HG03354 (cell line): ENCODE measurements at regions not wholly inside any gene's neighbourhood (a gene's known extent, or its start where the extent isn't known, plus 50 kb on each side); places are given as distances from the start of the nearest gene placed in this dataset.

Experiments used
- ATAC-seq: cut with Tn5 transposase; IDR thresholded peaks from one replicate; pipeline ENCODE4 v1.9.1; 2021; ENCODE audit warnings: mild to moderate bottlenecking; ENCODE audit not compliant: unreplicated experiment, poor library complexity, severe bottlenecking

DNA sequence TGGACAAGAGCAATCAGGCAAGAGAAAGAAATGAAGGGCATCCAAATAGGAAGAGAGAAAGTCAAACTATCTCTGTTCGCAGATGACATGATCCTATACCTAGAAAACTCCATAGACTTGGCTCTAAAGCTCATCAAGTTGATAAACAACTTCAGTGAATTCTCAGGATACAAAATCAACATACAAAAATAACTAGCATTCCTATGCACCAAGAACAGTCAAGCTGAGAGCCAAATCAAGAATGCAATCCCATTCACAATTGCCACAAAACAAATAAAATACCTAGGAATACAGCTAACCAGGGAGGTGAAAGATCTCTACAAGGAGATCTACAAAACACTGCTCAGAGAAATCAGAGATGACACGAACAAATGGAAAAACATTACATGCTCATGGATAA is 417.5 kb upstream of the ATP2B1 start:
- ATAC-seq: no peak

GRCh38 chr12:90124914-90125313 is 416.3 kb upstream of the ATP2B1 start:
- ATAC-seq: no peak

GRCh38 chr12:90124289-90124688 is 415.7 kb upstream of the ATP2B1 start:
- ATAC-seq: no peak

GRCh38 chr12:90122681-90123080 is 414.0 kb upstream of the ATP2B1 start:
- ATAC-seq: no peak

- ATAC-seq: no peak
These were observed 412.0 kb upstream of the ATP2B1 start for GRCh38 chr12:90120627-90121026.

GRCh38 chr12:90112666-90113065 is 404.0 kb upstream of the ATP2B1 start:
- no peak for ATAC-seq

DNA sequence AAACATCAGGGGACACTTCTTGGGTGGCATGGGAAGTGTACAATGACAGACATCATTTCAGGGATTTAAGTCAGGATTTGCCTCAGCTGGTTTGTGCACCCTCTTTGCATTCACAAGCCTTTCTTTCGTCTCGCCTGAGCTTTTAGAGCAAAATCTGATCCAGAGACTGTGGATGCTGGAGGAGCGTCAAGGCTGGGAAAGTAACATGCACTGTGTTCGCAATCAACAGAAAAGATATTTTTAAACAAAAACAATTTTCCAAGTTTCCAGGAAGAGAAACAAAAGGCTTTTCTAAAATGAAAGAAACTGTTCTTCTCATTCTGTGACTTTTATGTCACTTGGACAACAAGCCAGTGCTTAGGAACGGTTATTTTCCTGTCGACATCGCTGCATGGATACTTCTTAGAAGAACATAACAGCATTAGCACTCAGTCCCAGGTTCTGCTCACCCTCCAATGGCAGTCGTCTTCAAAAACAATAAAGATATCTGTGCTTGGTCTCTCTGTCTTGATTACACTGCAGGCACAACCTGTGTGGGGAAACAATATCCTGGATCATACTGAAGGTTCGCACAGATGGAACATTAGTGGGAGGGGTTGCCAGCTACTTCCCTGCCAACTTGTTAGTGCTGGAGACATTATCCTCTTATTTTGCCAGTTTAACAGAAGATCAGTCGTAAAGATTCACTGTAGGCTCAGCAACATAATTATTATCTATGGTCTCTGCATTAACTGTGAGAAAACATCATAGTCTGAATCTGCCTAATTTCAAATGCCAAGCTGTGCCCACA is 403.3 kb upstream of the ATP2B1 start:
- no peak for ATAC-seq

DNA sequence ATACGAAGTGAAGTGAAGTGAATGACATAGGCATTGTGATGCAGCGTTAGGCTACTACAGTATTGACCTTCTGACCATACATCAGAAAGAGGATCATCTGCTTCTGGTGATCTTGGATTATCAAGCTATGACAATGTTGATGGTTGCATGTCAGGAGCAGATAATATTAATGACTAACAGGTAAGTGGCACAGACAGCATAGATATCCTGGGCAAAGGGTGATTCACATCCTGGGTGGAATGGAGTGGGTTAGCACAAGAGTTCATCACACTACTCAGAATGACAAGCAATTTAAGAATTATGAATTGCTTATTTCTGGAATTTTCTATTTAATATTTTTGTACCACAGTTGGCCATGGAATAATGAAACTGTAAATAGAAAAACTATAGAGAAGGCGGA is 397.9 kb upstream of the ATP2B1 start:
- no peak for ATAC-seq

- peak; percentile 89 for ATAC-seq
These were observed 394.5 kb upstream of the ATP2B1 start for GRCh38 chr12:90102957-90103652.

DNA sequence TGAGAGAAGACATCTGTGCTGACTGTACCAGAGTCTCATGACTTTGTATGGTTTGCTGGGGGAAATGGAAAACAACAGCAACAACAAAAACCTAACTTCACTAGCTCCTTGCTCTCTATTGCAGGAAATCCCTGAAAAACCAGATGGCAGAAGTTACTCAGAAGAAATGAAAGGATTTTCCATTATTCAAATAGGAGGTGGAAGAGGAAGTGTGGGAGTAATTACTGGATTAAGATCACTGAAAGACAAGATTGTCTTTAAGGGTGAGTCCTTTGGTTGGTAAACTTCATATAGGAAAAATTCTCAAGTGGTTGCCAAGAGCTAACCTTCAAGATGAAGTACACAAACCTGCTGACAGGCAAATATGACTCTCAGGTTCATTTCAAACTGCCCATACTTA is 391.9 kb upstream of the ATP2B1 start:
- no peak for ATAC-seq

- no peak for ATAC-seq
These were observed 390.6 kb upstream of the ATP2B1 start for GRCh38 chr12:90099288-90099687.

DNA sequence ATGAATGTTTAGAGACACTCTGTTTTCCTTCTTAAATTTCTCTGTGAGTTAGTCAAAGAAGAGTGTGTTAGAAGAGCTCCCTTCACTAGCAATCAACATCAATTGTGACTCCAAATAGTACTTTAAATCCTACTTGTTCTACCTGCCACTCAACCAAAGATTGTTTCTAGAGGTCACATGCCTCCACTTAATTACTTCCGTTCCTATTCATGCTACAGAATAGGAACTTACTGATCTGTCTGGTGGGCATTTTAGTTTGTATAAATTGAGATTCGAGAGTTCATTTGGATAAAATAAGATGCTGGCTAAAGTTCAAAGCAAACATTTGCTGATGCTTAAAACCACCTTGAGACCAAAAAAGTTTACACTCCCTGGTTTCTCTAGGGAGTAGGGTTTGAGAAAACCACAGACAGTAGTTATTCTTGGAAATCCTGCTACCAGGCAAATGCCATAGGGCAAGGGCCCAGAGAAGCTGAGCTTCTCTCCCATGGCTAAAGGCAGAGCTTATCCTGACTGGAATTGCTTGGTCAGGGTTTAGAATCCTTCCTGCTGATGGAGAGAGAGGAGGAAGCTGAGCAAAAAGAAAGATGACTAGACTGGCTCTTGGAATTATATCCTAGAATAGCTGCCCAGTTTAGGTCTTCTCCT is 389.6 kb upstream of the ATP2B1 start:
- no peak for ATAC-seq

GRCh38 chr12:90091809-90092208 is 383.2 kb upstream of the ATP2B1 start:
- ATAC-seq: no peak

DNA sequence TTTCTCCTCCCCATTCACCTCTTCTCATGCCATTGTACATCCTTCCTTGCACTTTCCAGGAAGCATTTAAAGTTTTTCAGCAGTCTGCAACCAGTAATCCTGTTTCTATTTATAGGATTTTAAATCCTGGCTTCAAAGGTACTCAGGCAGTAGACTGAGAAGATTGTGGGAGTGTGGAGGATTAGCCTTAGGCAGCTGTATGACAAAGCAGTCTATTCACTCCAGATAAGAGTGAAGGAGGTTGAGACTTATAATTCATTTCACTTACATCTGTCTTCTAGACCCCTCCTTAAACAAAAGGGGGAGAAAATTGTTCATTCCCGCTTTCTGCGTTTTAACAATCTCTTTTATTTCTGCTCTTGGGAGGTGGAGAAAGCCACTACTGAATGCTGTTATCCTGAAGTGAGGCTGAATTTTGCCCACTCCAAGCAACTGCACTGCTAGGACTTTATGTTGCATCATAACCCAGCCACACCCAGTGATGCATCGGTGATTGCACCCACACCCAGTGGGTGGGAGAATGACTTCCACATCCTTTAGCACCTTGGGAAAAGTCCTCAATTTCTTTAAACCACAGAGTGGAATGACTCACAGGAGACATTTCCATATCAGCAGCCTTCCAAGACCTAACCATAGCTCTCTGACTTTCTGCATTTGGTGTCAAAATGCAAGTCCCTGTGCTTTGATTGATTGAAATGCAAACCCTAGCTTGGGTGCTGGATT is 382.5 kb upstream of the ATP2B1 start:
- ATAC-seq: no peak

DNA sequence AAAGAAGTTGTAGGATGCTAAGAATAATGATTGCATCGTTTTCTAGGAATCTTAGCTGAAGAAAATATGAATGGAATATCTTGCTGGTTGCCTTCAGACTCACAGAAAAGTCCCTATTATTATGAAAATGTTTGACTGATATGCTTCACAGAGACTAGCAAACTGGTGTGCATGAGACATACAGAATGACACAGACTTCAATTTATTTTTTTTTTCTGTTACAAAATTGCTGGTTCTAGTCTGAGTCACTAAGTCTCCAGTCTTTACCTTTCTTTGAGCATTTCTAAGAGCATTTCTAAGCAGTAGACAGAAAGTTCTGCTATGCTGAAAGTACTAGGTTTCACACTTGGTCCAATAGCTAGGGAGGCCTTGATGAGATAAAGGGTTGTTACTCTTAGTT is 377.6 kb upstream of the ATP2B1 start:
- ATAC-seq: no peak

DNA sequence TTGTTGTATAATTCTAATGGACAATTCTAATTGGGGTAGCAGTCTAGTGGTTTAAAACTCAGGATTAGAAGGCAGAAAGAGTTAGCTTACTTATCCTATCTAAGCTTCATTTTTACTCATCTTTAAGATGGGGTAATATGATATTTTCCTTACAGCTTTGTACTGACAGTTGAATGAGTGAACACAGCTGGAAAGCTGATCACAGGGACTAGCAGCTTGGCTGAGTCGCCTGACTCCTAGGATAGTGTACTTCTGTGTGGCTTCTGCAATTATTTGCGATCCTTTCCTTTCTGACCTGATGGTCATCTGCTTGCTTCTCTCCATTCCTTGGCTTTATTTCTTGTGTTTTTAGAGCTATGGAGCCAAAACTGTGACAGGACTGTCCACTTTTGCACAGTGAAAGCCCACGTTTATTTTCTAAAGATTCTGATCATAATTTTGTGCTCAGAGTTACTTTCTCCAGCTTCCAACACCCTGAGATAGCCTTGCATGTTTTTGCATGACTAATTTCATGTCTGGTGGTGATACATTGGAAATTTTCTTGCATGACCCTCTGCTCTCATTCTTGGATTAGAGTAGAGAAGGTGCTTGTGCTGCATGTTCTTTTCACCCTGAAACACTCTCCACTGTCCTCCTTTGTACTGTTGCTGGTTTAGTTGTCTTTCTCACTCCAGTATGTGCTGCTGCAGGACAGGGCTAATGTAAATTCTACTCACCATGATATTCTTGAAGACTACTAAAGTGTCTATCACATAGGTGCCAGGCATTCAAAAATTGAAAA is 377.0 kb upstream of the ATP2B1 start:
- no peak for ATAC-seq

GRCh38 chr12:90084018-90084417 is 375.4 kb upstream of the ATP2B1 start:
- ATAC-seq: no peak

DNA sequence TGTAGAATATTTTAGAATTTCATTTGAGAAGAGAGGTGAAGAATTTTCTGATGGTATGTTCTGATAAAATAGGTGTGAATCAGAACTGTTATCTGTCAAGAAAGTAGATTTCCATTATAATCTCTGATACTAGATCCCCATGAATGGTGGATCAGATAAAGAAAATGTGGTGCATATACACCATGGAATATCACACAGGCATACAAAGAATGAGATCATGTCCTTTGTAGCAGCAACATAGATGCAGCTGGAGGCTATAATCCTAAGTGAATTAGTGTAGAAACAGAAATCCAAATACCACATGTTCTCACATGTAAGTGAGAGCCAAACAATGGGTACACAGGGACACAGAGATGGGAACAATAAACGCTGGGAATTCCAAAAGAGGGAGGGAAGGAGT is 372.0 kb upstream of the ATP2B1 start:
- ATAC-seq: no peak

- ATAC-seq: no peak
These were observed 371.0 kb upstream of the ATP2B1 start for GRCh38 chr12:90079529-90080210.
